Psoas muscle (tissue), 7 donors: ENCODE measurements at regions not wholly inside any gene's neighbourhood (a gene's known extent, or its start where the extent isn't known, plus 50 kb on each side); places are given as distances from the start of the nearest gene placed in this dataset.

Source experiments
- ATAC-seq, 4 donors: fragments of 200-7000 bp; cut with Tn5 transposase; one replicate each; pipeline ENCODE4 v1.9.1; 2020; ENCODE audit warnings: moderate library complexity in 3 of 4, mild to moderate bottlenecking in 2 of 4
- DNase-seq, 2 donors: peaks; one replicate each; pipeline ENCODE4 v3.0.0-alpha.2; 2020
- H3K27ac ChIP-seq: fragments of 200-600 bp; one replicate; pipeline ENCODE4 v1.8.0; 2022
- H3K27me3 ChIP-seq, 3 donors: fragments of 200-600 bp in 1 of 3; one replicate each; pipeline versions ENCODE4 v1.6.1 to v1.8.0; 2013 to 2022; ENCODE audit warnings: low read length in 2 of 3, mild to moderate bottlenecking in 2 of 3, moderate library complexity in 1 of 3; ENCODE audit not compliant: insufficient read depth in 3 of 3
- H3K36me3 ChIP-seq, 2 donors: fragments of 200-600 bp in 1 of 2; one replicate each; pipeline versions ENCODE4 v1.6.1 to v1.8.0; 2013 to 2022; ENCODE audit warnings: low read depth in 1 of 2, mild to moderate bottlenecking in 1 of 2, moderate library complexity in 1 of 2; ENCODE audit not compliant: insufficient read depth in 1 of 2
- H3K4me1 ChIP-seq: fragments of 200-600 bp; one replicate; pipeline ENCODE4 v1.8.0; 2022
- H3K4me3 ChIP-seq: fragments of 200-600 bp; one replicate; pipeline ENCODE4 v1.8.0; 2022; ENCODE audit warnings: mild to moderate bottlenecking
- H3K9me3 ChIP-seq: fragments of 200-600 bp; one replicate; pipeline ENCODE4 v1.8.0; 2022
- WGBS, 3 donors: extraction: QIAGEN DNeasy Blood & Tissue Kit; methylation state at CpG; one replicate each; pipeline versions ENCODE4 v1.1.6 to v1.1.7; 2013; 5-methylcytosine and 5-hydroxymethylcytosine counted together
- intact Hi-C, 2 donors: fragments of 100-400 bp; cut with DNase I; formaldehyde crosslinking; loops; one replicate each; pipeline versions ENCODE4 v1.11.0 to v1.14.2; 2022
- TF ChIP-seq, protein P1 (sequence below): fragments of 200-600 bp; IDR thresholded peaks from one replicate; pipeline ENCODE4 v1.8.0; 2022; ENCODE audit warnings: antibody characterized with exemption
- donor health status: healthy with polysubstance abuse.
- donor health status: DM: no; HTN: no; CAD: no; lungs with moderate emphysema.
- donor health status: Bipolar disorder and iron deficiency.
- donor health status: healthy.
- donor health status: DM: yes; HTN: yes; CAD: no.
- donor health status: DM: no; HTN: no; CAD: no.
- donor health status: DM: yes; HTN: yes; CAD: no.

DNA sequence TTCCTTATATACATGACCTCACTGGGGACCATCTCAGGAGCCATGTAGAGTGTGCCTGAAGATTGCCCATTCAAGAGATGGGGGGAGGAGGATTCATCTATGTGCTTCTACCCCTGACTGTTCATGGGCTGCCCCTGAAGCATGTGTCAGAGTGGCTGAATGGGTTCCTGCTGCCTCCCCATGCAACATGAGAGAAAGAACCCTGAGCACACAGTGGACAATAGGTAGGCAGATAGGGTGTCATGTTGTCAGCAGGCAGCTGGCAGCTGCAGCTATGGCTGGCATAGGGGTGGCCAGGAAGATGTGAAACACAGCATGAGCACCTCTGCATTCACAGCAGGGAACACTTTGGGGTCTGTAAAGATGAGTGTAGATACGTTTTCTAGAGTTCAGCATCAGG, 208.4 kb upstream of the CNR1 start:
- intact Hi-C loops: no loop called here
- H3K27ac ChIP-seq: no peak overlapping the region
- no peaks in the 10 kb centered on the region for H3K9me3 ChIP-seq
- TF ChIP-seq, protein P1, sequence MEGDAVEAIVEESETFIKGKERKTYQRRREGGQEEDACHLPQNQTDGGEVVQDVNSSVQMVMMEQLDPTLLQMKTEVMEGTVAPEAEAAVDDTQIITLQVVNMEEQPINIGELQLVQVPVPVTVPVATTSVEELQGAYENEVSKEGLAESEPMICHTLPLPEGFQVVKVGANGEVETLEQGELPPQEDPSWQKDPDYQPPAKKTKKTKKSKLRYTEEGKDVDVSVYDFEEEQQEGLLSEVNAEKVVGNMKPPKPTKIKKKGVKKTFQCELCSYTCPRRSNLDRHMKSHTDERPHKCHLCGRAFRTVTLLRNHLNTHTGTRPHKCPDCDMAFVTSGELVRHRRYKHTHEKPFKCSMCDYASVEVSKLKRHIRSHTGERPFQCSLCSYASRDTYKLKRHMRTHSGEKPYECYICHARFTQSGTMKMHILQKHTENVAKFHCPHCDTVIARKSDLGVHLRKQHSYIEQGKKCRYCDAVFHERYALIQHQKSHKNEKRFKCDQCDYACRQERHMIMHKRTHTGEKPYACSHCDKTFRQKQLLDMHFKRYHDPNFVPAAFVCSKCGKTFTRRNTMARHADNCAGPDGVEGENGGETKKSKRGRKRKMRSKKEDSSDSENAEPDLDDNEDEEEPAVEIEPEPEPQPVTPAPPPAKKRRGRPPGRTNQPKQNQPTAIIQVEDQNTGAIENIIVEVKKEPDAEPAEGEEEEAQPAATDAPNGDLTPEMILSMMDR: no peak
- WGBS, 3 donors: 49 to 61% (median 58%) methylated on average over 1 of the region's 1 CpG
- DNase-seq (no peak), ATAC-seq (no peak)
- no peaks in the 10 kb centered on the region for H3K4me1 ChIP-seq
- peaks cover 0 to 4% (median 0%) of the 10 kb centered on the region in 3 donors for H3K27me3 ChIP-seq
- H3K36me3 ChIP-seq: no peaks in the 10 kb centered on the region
- H3K4me3 ChIP-seq: no peak overlapping the region

DNA sequence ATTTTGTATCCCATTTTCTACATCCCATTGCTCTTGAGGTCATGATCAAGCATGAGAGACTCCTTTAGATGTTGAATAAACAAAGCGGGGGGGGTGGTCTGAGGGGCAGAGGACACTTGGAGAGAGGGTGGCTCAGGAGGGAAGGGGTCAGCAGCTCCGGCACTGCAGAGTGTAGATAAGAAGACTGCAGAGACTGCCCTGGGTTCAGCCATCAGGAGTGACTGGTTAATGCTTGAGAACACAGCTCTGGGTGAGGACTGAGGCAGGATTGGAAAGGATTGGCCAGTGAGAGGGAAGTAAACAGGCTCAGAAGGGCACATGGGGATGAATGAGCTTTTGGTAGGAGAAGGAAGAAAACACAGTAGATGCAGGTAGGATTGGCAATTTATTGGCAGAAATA, 205.3 kb upstream of the CNR1 start:
- H3K4me3 ChIP-seq: no peak overlapping the region
- TF ChIP-seq, protein P1: no peak
- DNase-seq (no peak), ATAC-seq (no peak)
- no peaks in the 10 kb centered on the region for H3K27me3 ChIP-seq
- intact Hi-C loops: no loop called here
- no peaks in the 10 kb centered on the region for H3K9me3 ChIP-seq
- H3K4me1 ChIP-seq: no peaks in the 10 kb centered on the region
- H3K36me3 ChIP-seq: no peaks in the 10 kb centered on the region
- 86 to 91% (median 88%) methylated on average over 2 of the region's 2 CpGs for WGBS, 3 donors
- H3K27ac ChIP-seq: no peak overlapping the region

GRCh38 chr6:88370127-88370710, 204.1 kb upstream of the CNR1 start:
- no peaks in the 10 kb centered on the region for H3K27me3 ChIP-seq
- no peak for ATAC-seq

DNA sequence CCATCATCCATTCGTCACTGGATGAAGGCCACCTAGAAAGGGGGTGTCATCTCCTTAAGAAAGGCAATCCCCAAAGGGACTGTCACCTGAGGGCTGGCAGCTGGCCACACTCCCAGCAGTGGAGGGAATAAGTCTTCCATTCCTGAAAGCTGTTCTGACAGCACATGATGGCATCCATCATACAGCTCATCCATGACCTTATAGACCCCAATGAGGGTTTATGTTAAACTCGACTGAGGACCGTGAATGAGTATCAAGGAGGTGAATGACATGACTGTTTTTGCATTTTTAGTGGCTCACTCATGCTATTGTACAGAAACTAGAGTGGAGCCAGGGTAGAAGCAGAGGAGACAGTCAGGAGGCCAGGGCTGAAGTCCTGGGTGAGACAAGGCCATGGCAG, 203.1 kb upstream of the CNR1 start:
- H3K27me3 ChIP-seq: no peaks in the 10 kb centered on the region
- H3K4me3 ChIP-seq: no peak overlapping the region
- no peaks in the 10 kb centered on the region for H3K4me1 ChIP-seq
- intact Hi-C loops: no loop called here
- no peak for ATAC-seq
- no peaks in the 10 kb centered on the region for H3K9me3 ChIP-seq
- H3K36me3 ChIP-seq: no peaks in the 10 kb centered on the region
- TF ChIP-seq, protein P1: no peak
- 85 to 91% (median 91%) methylated on average over 3 of the region's 3 CpGs for WGBS, 3 donors
- DNase-seq: no peak
- H3K27ac ChIP-seq: no peak overlapping the region

More at GRCh38 chr6:88370127-88370710, 204.1 kb upstream of the CNR1 start:
- TF ChIP-seq, protein P1: no peak
- no peak for DNase-seq
- Histone ChIP-seq H3K4me3 (no peak overlapping the region), H3K27ac (no peak overlapping the region), H3K9me3 (no peaks in the 10 kb centered on the region), H3K36me3 (no peaks in the 10 kb centered on the region), H3K4me1 (no peaks in the 10 kb centered on the region)
- WGBS, 3 donors: 52 to 64% (median 59%) methylated on average over 4 of the region's 4 CpGs
- intact Hi-C loops: no loop called here

DNA sequence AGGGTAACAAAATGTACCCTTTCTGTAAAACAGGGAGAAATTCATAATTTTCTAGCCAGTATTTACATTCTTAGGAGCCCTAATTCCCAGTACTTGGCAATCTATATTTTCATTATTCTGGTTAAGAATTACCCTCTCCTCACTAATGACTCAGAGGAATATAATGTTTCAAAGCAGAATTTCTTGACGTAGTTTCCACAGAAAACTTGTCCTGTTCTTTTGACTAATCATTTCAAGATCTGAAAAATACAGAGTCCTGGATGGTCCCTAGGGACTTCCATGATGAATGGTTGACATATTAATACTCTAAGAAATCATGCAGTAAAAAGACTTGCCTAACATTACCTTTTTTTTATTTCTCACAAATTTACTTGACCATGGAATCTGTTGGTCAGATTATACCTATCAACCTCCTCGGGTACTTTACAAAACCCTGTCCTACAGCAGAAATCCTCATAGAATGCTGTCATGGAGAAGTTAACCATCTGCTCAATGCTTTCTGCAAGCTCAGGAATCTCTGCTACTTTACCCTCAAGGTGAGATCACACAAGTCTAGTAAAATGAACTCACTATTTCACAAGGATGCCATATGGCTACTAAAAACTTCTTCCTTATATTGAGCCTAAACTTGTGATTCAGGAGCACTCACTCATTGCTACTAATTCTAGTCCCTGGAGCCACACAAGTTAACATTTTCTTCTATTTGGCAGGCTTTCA, 202.1 kb upstream of the CNR1 start:
- Histone ChIP-seq H3K4me3 (no peak overlapping the region), H3K4me1 (no peaks in the 10 kb centered on the region), H3K9me3 (no peaks in the 10 kb centered on the region), H3K36me3 (no peaks in the 10 kb centered on the region), H3K27me3 (no peaks in the 10 kb centered on the region), H3K27ac (no peak overlapping the region)
- TF ChIP-seq, protein P1: no peak
- intact Hi-C loops: no loop called here
- WGBS, 3 donors: 44 to 49% (median 48%) methylated on average over 2 of the region's 2 CpGs
- no peak for DNase-seq
- ATAC-seq: no peak
